AG04449 (cell line): ENCODE measurements at regions not wholly inside any gene's neighbourhood (a gene's known extent, or its start where the extent isn't known, plus 50 kb on each side); places are given as distances from the start of the nearest gene placed in this dataset.

Experiments used
- CTCF ChIA-PET: fragments of 350-600 bp; formaldehyde crosslinking; extraction: SDS; loops from one replicate; lab custom pipeline; 2021; ENCODE audit warnings: antibody characterized with exemption; lab: Yijun Ruan, JAX
- POLR2A ChIA-PET: fragments of 400-600, 350-600 bp; formaldehyde crosslinking; extraction: SDS; loops from one replicate; lab custom pipeline; 2020; ENCODE audit warnings: antibody characterized with exemption, inconsistent platforms; lab: Yijun Ruan, JAX
- DNase-seq: peaks from one replicate; pipeline ENCODE4 v3.0.0-alpha.2; 2010; ENCODE audit warnings: low read depth, low spot score
- H3K4me3 ChIP-seq: 2 replicates; pipeline ENCODE4 v1.5.1; 2011; ENCODE audit warnings: low read depth, mild to moderate bottlenecking, control low read depth, low read length
- CTCF ChIP-seq: IDR thresholded peaks from one replicate; pipeline ENCODE4 v1.5.1; 2011; ENCODE audit warnings: mild to moderate bottlenecking, moderate library complexity, low read length, control low read depth, inconsistent platforms; ENCODE audit not compliant: insufficient read depth; ENCODE audit errors: missing control alignments

- H3K4me3 ChIP-seq = no peak overlapping the region
- CTCF ChIA-PET = no interaction called here
- no peak for DNase-seq
- TF ChIP-seq CTCF = no peak
- POLR2A ChIA-PET = no interaction called here
Measured at GRCh38 chr5:44495280-44495679, 106.1 kb upstream of the FGF10 start.

GRCh38 chr5:44489759-44490158 lies 100.5 kb upstream of the FGF10 start:
- no peak overlapping the region for H3K4me3 ChIP-seq
- POLR2A ChIA-PET = no interaction called here
- no peak for TF ChIP-seq CTCF
- CTCF ChIA-PET = no interaction called here
- DNase-seq = no peak

GRCh38 chr5:44486591-44486990 lies 97.4 kb upstream of the FGF10 start:
- H3K4me3 ChIP-seq = no peak overlapping the region
- ChIA-PET CTCF (no interaction called here), POLR2A (no interaction called here)
- TF ChIP-seq CTCF = no peak
- DNase-seq = no peak

GRCh38 chr5:44454002-44454401 lies 64.8 kb upstream of the FGF10 start:
- ChIA-PET POLR2A (no interaction called here), CTCF (no interaction called here)
- no peak for TF ChIP-seq CTCF
- no peak overlapping the region for H3K4me3 ChIP-seq
- DNase-seq = no peak

- POLR2A ChIA-PET = no interaction called here
- CTCF ChIA-PET = no interaction called here
Measured at GRCh38 chr5:44446399-44446798, 57.2 kb upstream of the FGF10 start.

GRCh38 chr5:44443172-44443571 lies 54.0 kb upstream of the FGF10 start:
- CTCF ChIA-PET = no interaction called here
- POLR2A ChIA-PET = no interaction called here
- no peak overlapping the region for H3K4me3 ChIP-seq
- DNase-seq = no peak
- TF ChIP-seq CTCF = no peak

More at GRCh38 chr5:44446399-44446798, 57.2 kb upstream of the FGF10 start:
- no peak overlapping the region for H3K4me3 ChIP-seq
- no peak for DNase-seq
- TF ChIP-seq CTCF = no peak
